Neural progenitor cell (in vitro differentiated cells): ENCODE measurements at regions not wholly inside any gene's neighbourhood (a gene's known extent, or its start where the extent isn't known, plus 50 kb on each side); places are given as distances from the start of the nearest gene placed in this dataset.

ENCODE experiments used
- DNase-seq: peaks from one replicate; pipeline ENCODE4 v3.0.0-alpha.2; 2016; ENCODE audit warnings: low spot score
- H2AFZ ChIP-seq: fragments of 200-600 bp; sonication (generic); replicated peaks from 2 replicates; pipeline ENCODE4 v1.6.1; 2016; ENCODE audit warnings: antibody characterized with exemption
- H3F3A ChIP-seq: fragments of 200-600 bp; sonication (generic); 2 replicates; pipeline ENCODE4 v1.6.1; 2016; ENCODE audit warnings: antibody characterized with exemption, low read depth
- H3K27ac ChIP-seq: fragments of 200-600 bp; sonication (generic); 2 replicates; pipeline ENCODE4 v1.5.1; 2016; ENCODE audit warnings: mild to moderate bottlenecking
- H3K27me3 ChIP-seq: fragments of 200-600 bp; sonication (generic); 2 replicates; pipeline ENCODE4 v1.6.1; 2016; ENCODE audit warnings: mild to moderate bottlenecking, moderate library complexity
- H3K36me3 ChIP-seq: fragments of 200-600 bp; sonication (generic); 2 replicates; pipeline ENCODE4 v1.5.1; 2016
- H3K4me1 ChIP-seq: fragments of 200-600 bp; sonication (generic); 2 replicates; pipeline ENCODE4 v1.6.1; 2016; ENCODE audit warnings: mixed run types
- H3K4me2 ChIP-seq: fragments of 200-600 bp; sonication (generic); 2 replicates; pipeline ENCODE4 v1.6.1; 2016
- H3K4me3 ChIP-seq: fragments of 200-600 bp; sonication (generic); 2 replicates; pipeline ENCODE4 v1.5.1; 2016
- H3K79me2 ChIP-seq: fragments of 200-600 bp; sonication (generic); 2 replicates; pipeline ENCODE4 v1.6.1; 2016; ENCODE audit warnings: low read depth
- H3K9ac ChIP-seq: fragments of 200-600 bp; sonication (generic); 2 replicates; pipeline ENCODE4 v1.6.1; 2016
- H3K9me3 ChIP-seq: fragments of 200-600 bp; sonication (generic); 2 replicates; pipeline ENCODE4 v1.5.1; 2016; ENCODE audit warnings: low read depth
- H4K20me1 ChIP-seq: fragments of 200-600 bp; sonication (generic); 2 replicates; pipeline ENCODE4 v1.6.1; 2016; ENCODE audit warnings: low read depth
- H3K27ac Mint-ChIP-seq: 3 replicates; pipeline ENCODE4 v1.8.0; 2021; ENCODE audit warnings: mixed read lengths
- H3K27me3 Mint-ChIP-seq: 2 replicates; pipeline ENCODE4 v1.8.0; 2022; ENCODE audit warnings: low read depth, mild to moderate bottlenecking, inconsistent platforms, moderate library complexity, mixed read lengths; ENCODE audit not compliant: insufficient read depth
- H3K36me3 Mint-ChIP-seq: 3 replicates; pipeline ENCODE4 v1.8.0; 2021; ENCODE audit warnings: mixed read lengths
- H3K4me1 Mint-ChIP-seq: 3 replicates; pipeline ENCODE4 v1.8.0; 2021; ENCODE audit warnings: mixed read lengths
- H3K4me3 Mint-ChIP-seq: 3 replicates; pipeline ENCODE4 v1.8.0; 2021; ENCODE audit warnings: mild to moderate bottlenecking, moderate library complexity, mixed read lengths
- H3K9me3 Mint-ChIP-seq: 3 replicates; pipeline ENCODE4 v1.8.0; 2020; ENCODE audit warnings: mixed read lengths
- CTCF ChIP-seq: fragments of 200-600 bp; sonication (generic); IDR thresholded peaks from 2 replicates; pipeline ENCODE4 v1.5.1; 2017; ENCODE audit warnings: antibody characterized with exemption, mild to moderate bottlenecking
- EZH2 ChIP-seq: fragments of 200-600 bp; sonication (generic); IDR thresholded peaks from 2 replicates; pipeline ENCODE4 v1.6.1; 2017; ENCODE audit warnings: antibody characterized with exemption, mild to moderate bottlenecking, moderate library complexity
- EZH2phosphoT487 ChIP-seq: fragments of 200-600 bp; sonication (generic); IDR thresholded peaks from 2 replicates; pipeline ENCODE4 v1.6.1; 2017; ENCODE audit warnings: antibody characterized with exemption

- Mint-ChIP-seq H3K4me3 (no peak overlapping the region), H3K36me3 (no peaks in the 10 kb centered on the region), H3K9me3 (no peaks in the 10 kb centered on the region), H3K27me3 (peaks cover 9% of the 10 kb centered on the region), H3K27ac (no peak overlapping the region), H3K4me1 (peaks cover 4% of the 10 kb centered on the region)
- no peaks in the 10 kb centered on the region for H3K9me3 ChIP-seq
- H3K79me2 ChIP-seq: no peaks in the 10 kb centered on the region
- no peak overlapping the region for H2AFZ ChIP-seq
- no peak overlapping the region for H3K27ac ChIP-seq
- no peaks in the 10 kb centered on the region for H3K4me1 ChIP-seq
- H3F3A ChIP-seq: no peaks in the 10 kb centered on the region
- no peaks in the 10 kb centered on the region for H4K20me1 ChIP-seq
- no peak overlapping the region for H3K4me3 ChIP-seq
- no peak overlapping the region for H3K9ac ChIP-seq
- DNase-seq: no peak
- no peak overlapping the region for H3K4me2 ChIP-seq
- no peak for TF ChIP-seq EZH2
- no peak for TF ChIP-seq EZH2phosphoT487
- TF ChIP-seq CTCF: no peak
- H3K27me3 ChIP-seq: no peaks in the 10 kb centered on the region
- H3K36me3 ChIP-seq: no peaks in the 10 kb centered on the region
Measured at GRCh38 chr14:101400830-101401229, 160.5 kb upstream of the DIO3 start.

- Mint-ChIP-seq H3K36me3 (no peaks in the 10 kb centered on the region), H3K4me1 (peaks cover 9% of the 10 kb centered on the region), H3K9me3 (no peaks in the 10 kb centered on the region), H3K27ac (no peak overlapping the region), H3K4me3 (no peak overlapping the region), H3K27me3 (peaks cover 8% of the 10 kb centered on the region)
- H3K4me1 ChIP-seq: no peaks in the 10 kb centered on the region
- H3F3A ChIP-seq: no peaks in the 10 kb centered on the region
- no peak for DNase-seq
- H3K4me3 ChIP-seq: no peak overlapping the region
- H2AFZ ChIP-seq: no peak overlapping the region
- no peak overlapping the region for H3K27ac ChIP-seq
- H3K4me2 ChIP-seq: no peak overlapping the region
- H3K27me3 ChIP-seq: no peaks in the 10 kb centered on the region
- H3K9ac ChIP-seq: no peak overlapping the region
- H3K36me3 ChIP-seq: no peaks in the 10 kb centered on the region
- H4K20me1 ChIP-seq: no peaks in the 10 kb centered on the region
- H3K79me2 ChIP-seq: no peaks in the 10 kb centered on the region
- no peak for TF ChIP-seq EZH2phosphoT487
- no peak for TF ChIP-seq CTCF
- no peak for TF ChIP-seq EZH2
- H3K9me3 ChIP-seq: no peaks in the 10 kb centered on the region
Measured at GRCh38 chr14:101402936-101403660, 158.2 kb upstream of the DIO3 start.

GRCh38 chr14:101404426-101405170 lies 156.7 kb upstream of the DIO3 start:
- no peak for DNase-seq
- Mint-ChIP-seq H3K27me3 (peaks cover 8% of the 10 kb centered on the region), H3K4me3 (no peak overlapping the region), H3K9me3 (peaks cover 3% of the 10 kb centered on the region), H3K36me3 (no peaks in the 10 kb centered on the region), H3K27ac (no peak overlapping the region), H3K4me1 (peaks cover 20% of the 10 kb centered on the region)
- no peak overlapping the region for H3K4me3 ChIP-seq
- H4K20me1 ChIP-seq: no peaks in the 10 kb centered on the region
- no peaks in the 10 kb centered on the region for H3K36me3 ChIP-seq
- H3K9ac ChIP-seq: no peak overlapping the region
- no peaks in the 10 kb centered on the region for H3K9me3 ChIP-seq
- TF ChIP-seq EZH2: no peak
- TF ChIP-seq CTCF: no peak
- no peak for TF ChIP-seq EZH2phosphoT487
- H3K79me2 ChIP-seq: no peaks in the 10 kb centered on the region
- no peaks in the 10 kb centered on the region for H3K27me3 ChIP-seq
- H3K27ac ChIP-seq: no peak overlapping the region
- no peaks in the 10 kb centered on the region for H3K4me1 ChIP-seq
- H3K4me2 ChIP-seq: no peak overlapping the region
- H3F3A ChIP-seq: no peaks in the 10 kb centered on the region
- no peak overlapping the region for H2AFZ ChIP-seq
